ENCODE measurements at regions not wholly inside any gene's neighbourhood (a gene's known extent, or its start where the extent isn't known, plus 50 kb on each side); places are given as distances from the start of the nearest gene placed in this dataset.
"Not testable (repeated sequence)": the region's sequence is repeated elsewhere in the genome, so short reads cannot be mapped to it uniquely, and the experiment has no call there.

- Histone ChIP-seq H2BK15ac (ENCODE audit: low read depth, poor library complexity, severe bottlenecking) (no peak overlapping the region), H3K4me1 (ENCODE audit: control insufficient read depth, insufficient read depth, low read depth, low read length) (no peaks in the 10 kb centered on the region), H3K9ac (ENCODE audit: low read length) (no peak overlapping the region), H2BK120ac (ENCODE audit: low read depth, low read length) (no peak overlapping the region), H3K27ac (ENCODE audit: low read length, poor library complexity, severe bottlenecking) (no peak overlapping the region), H2BK12ac (ENCODE audit: low read length in 2 of 2) (no peak overlapping the region), H3K27me3 (ENCODE audit: control insufficient read depth in 1 of 2, insufficient read depth in 1 of 2, low read length in 2 of 2) (no peaks in the 10 kb centered on the region), H3K9me3 (ENCODE audit: control insufficient read depth, low read length) (no peaks in the 10 kb centered on the region), H2BK5ac (ENCODE audit: low read depth, low read length, poor library complexity, severe bottlenecking) (no peak overlapping the region), H2AK5ac (ENCODE audit: low read length, severe bottlenecking) (no peak overlapping the region), H3K4me2 (ENCODE audit: low read length, poor library complexity, severe bottlenecking) (no peak overlapping the region), H4K91ac (ENCODE audit: low read length) (no peak overlapping the region), H3K79me1 (replicated peaks; ENCODE audit: low read length, poor library complexity, severe bottlenecking) (no peaks in the 10 kb centered on the region), H4K8ac (ENCODE audit: low read length) (no peak overlapping the region), H3K23ac (ENCODE audit: low read length in 2 of 2) (no peak overlapping the region), H2AFZ (ENCODE audit: low read depth, low read length) (no peak overlapping the region), H3K4ac (ENCODE audit: low read depth in 1 of 2, low read length in 2 of 2) (no peak overlapping the region), H3K4me3 (ENCODE audit: insufficient read depth in 1 of 2, low read depth in 1 of 2, low read length in 2 of 2) (no peak overlapping the region), H3K18ac (ENCODE audit: low read depth in 1 of 2, low read length in 2 of 2) (no peak overlapping the region), H3K36me3 (ENCODE audit: control insufficient read depth in 1 of 2, insufficient read depth in 2 of 2, low read depth in 1 of 2, low read length in 2 of 2) (no peaks in the 10 kb centered on the region), H3K14ac (ENCODE audit: low read length in 2 of 2) (no peak overlapping the region)
- no peak for DNase-seq
- over 99% methylated on average over 3 of the region's 3 CpGs for WGBS
Measured at GRCh38 chr2:61605245-61605644, 67.1 kb upstream of the XPO1 start.

- Histone ChIP-seq H3K36me3 (ENCODE audit: control insufficient read depth in 1 of 2, insufficient read depth in 2 of 2, low read depth in 1 of 2, low read length in 2 of 2) (no peaks in the 10 kb centered on the region), H3K9me3 (ENCODE audit: control insufficient read depth, low read length) (no peaks in the 10 kb centered on the region), H2BK15ac (ENCODE audit: low read depth, poor library complexity, severe bottlenecking) (no peak overlapping the region), H3K4me3 (ENCODE audit: insufficient read depth in 1 of 2, low read depth in 1 of 2, low read length in 2 of 2) (no peak overlapping the region), H3K23ac (ENCODE audit: low read length in 2 of 2) (no peak overlapping the region), H3K14ac (ENCODE audit: low read length in 2 of 2) (no peak overlapping the region), H2BK12ac (ENCODE audit: low read length in 2 of 2) (no peak overlapping the region), H2BK120ac (ENCODE audit: low read depth, low read length) (no peak overlapping the region), H3K18ac (ENCODE audit: low read depth in 1 of 2, low read length in 2 of 2) (no peak overlapping the region), H2AFZ (ENCODE audit: low read depth, low read length) (no peak overlapping the region), H3K9ac (ENCODE audit: low read length) (no peak overlapping the region), H3K27me3 (ENCODE audit: control insufficient read depth in 1 of 2, insufficient read depth in 1 of 2, low read length in 2 of 2) (no peaks in the 10 kb centered on the region), H4K91ac (ENCODE audit: low read length) (no peak overlapping the region), H3K79me1 (replicated peaks; ENCODE audit: low read length, poor library complexity, severe bottlenecking) (no peaks in the 10 kb centered on the region), H4K8ac (ENCODE audit: low read length) (no peak overlapping the region), H2BK5ac (ENCODE audit: low read depth, low read length, poor library complexity, severe bottlenecking) (no peak overlapping the region), H3K4ac (ENCODE audit: low read depth in 1 of 2, low read length in 2 of 2) (no peak overlapping the region), H3K27ac (ENCODE audit: low read length, poor library complexity, severe bottlenecking) (no peak overlapping the region), H3K4me1 (ENCODE audit: control insufficient read depth, insufficient read depth, low read depth, low read length) (no peaks in the 10 kb centered on the region), H3K4me2 (ENCODE audit: low read length, poor library complexity, severe bottlenecking) (no peak overlapping the region), H2AK5ac (ENCODE audit: low read length, severe bottlenecking) (no peak overlapping the region)
- WGBS: no CpG with 5 or more reads among the region's 2 CpGs
- no peak for DNase-seq
Measured at GRCh38 chr2:61604433-61604832, 66.3 kb upstream of the XPO1 start.

- WGBS: 85% methylated on average over 6 of the region's 7 CpGs
- not testable (repeated sequence) for H2AK5ac ChIP-seq (ENCODE audit: low read length, severe bottlenecking); H2BK120ac ChIP-seq (ENCODE audit: low read depth, low read length); H3K4me3 ChIP-seq (ENCODE audit: insufficient read depth in 1 of 2, low read depth in 1 of 2, low read length in 2 of 2); H3K18ac ChIP-seq (ENCODE audit: low read depth in 1 of 2, low read length in 2 of 2); H3K9ac ChIP-seq (ENCODE audit: low read length); H3K14ac ChIP-seq (ENCODE audit: low read length in 2 of 2); H4K8ac ChIP-seq (ENCODE audit: low read length); H3K4me1 ChIP-seq (ENCODE audit: control insufficient read depth, insufficient read depth, low read depth, low read length); H2BK15ac ChIP-seq (ENCODE audit: low read depth, poor library complexity, severe bottlenecking); H3K23ac ChIP-seq (ENCODE audit: low read length in 2 of 2); H2AFZ ChIP-seq (ENCODE audit: low read depth, low read length); H3K79me1 ChIP-seq (replicated peaks; ENCODE audit: low read length, poor library complexity, severe bottlenecking); H3K27ac ChIP-seq (ENCODE audit: low read length, poor library complexity, severe bottlenecking); H3K36me3 ChIP-seq (ENCODE audit: control insufficient read depth in 1 of 2, insufficient read depth in 2 of 2, low read depth in 1 of 2, low read length in 2 of 2); H2BK5ac ChIP-seq (ENCODE audit: low read depth, low read length, poor library complexity, severe bottlenecking); H3K4ac ChIP-seq (ENCODE audit: low read depth in 1 of 2, low read length in 2 of 2); H3K9me3 ChIP-seq (ENCODE audit: control insufficient read depth, low read length); DNase-seq; H2BK12ac ChIP-seq (ENCODE audit: low read length in 2 of 2); H3K27me3 ChIP-seq (ENCODE audit: control insufficient read depth in 1 of 2, insufficient read depth in 1 of 2, low read length in 2 of 2); H4K91ac ChIP-seq (ENCODE audit: low read length); H3K4me2 ChIP-seq (ENCODE audit: low read length, poor library complexity, severe bottlenecking)
Measured at GRCh38 chr2:61598515-61599156, 60.5 kb upstream of the XPO1 start.

- 67% methylated on average over 8 of the region's 9 CpGs for WGBS
- no peak overlapping the region for H3K4ac ChIP-seq (ENCODE audit: low read depth in 1 of 2, low read length in 2 of 2)
- no peak overlapping the region for H2BK120ac ChIP-seq (ENCODE audit: low read depth, low read length)
- DNase-seq: no peak
- H3K4me3 ChIP-seq (ENCODE audit: insufficient read depth in 1 of 2, low read depth in 1 of 2, low read length in 2 of 2): no peak overlapping the region
- no peaks in the 10 kb centered on the region for H3K27me3 ChIP-seq (ENCODE audit: control insufficient read depth in 1 of 2, insufficient read depth in 1 of 2, low read length in 2 of 2)
- H3K9ac ChIP-seq (ENCODE audit: low read length): no peak overlapping the region
- no peak overlapping the region for H4K91ac ChIP-seq (ENCODE audit: low read length)
- peaks cover 8% of the 10 kb centered on the region for H3K9me3 ChIP-seq (ENCODE audit: control insufficient read depth, low read length)
- no peak overlapping the region for H2AK5ac ChIP-seq (ENCODE audit: low read length, severe bottlenecking)
- H3K27ac ChIP-seq (ENCODE audit: low read length, poor library complexity, severe bottlenecking): no peak overlapping the region
- no peaks in the 10 kb centered on the region for H3K79me1 ChIP-seq (replicated peaks; ENCODE audit: low read length, poor library complexity, severe bottlenecking)
- H3K18ac ChIP-seq (ENCODE audit: low read depth in 1 of 2, low read length in 2 of 2): no peak overlapping the region
- H2BK12ac ChIP-seq (ENCODE audit: low read length in 2 of 2): no peak overlapping the region
- no peak overlapping the region for H2BK15ac ChIP-seq (ENCODE audit: low read depth, poor library complexity, severe bottlenecking)
- no peaks in the 10 kb centered on the region for H3K4me1 ChIP-seq (ENCODE audit: control insufficient read depth, insufficient read depth, low read depth, low read length)
- no peaks in the 10 kb centered on the region for H3K36me3 ChIP-seq (ENCODE audit: control insufficient read depth in 1 of 2, insufficient read depth in 2 of 2, low read depth in 1 of 2, low read length in 2 of 2)
- no peak overlapping the region for H2AFZ ChIP-seq (ENCODE audit: low read depth, low read length)
- H3K4me2 ChIP-seq (ENCODE audit: low read length, poor library complexity, severe bottlenecking): no peak overlapping the region
- H3K23ac ChIP-seq (ENCODE audit: low read length in 2 of 2): no peak overlapping the region
- no peak overlapping the region for H4K8ac ChIP-seq (ENCODE audit: low read length)
- no peak overlapping the region for H3K14ac ChIP-seq (ENCODE audit: low read length in 2 of 2)
- no peak overlapping the region for H2BK5ac ChIP-seq (ENCODE audit: low read depth, low read length, poor library complexity, severe bottlenecking)
Measured at GRCh38 chr2:61597300-61598289, 59.4 kb upstream of the XPO1 start.

Data from mesenchymal stem cell (in vitro differentiated cells and primary cell).